Breast epithelium (tissue), 3 donors: ENCODE measurements at regions not wholly inside any gene's neighbourhood (a gene's known extent, or its start where the extent isn't known, plus 50 kb on each side); places are given as distances from the start of the nearest gene placed in this dataset.

Source experiments
- CTCF ChIP-seq, 3 donors: fragments of 450-650 bp; IDR thresholded peaks; one replicate each; pipeline ENCODE4 v1.5.1; 2016 to 2017; ENCODE audit warnings: antibody characterized with exemption in 3 of 3, mild to moderate bottlenecking in 3 of 3, moderate library complexity in 3 of 3
- POLR2A ChIP-seq: fragments of 450-650 bp; IDR thresholded peaks from one replicate; pipeline ENCODE4 v1.6.1; 2016; ENCODE audit warnings: antibody characterized with exemption, mild to moderate bottlenecking, moderate library complexity

GRCh38 chr5:164560216-164560615, 1054.8 kb downstream of the MAT2B start:
- TF ChIP-seq POLR2A (no peak), CTCF (IDR thresholded peaks at IDR 0.05) (no peak)
